ENCODE measurements at regions not wholly inside any gene's neighbourhood (a gene's known extent, or its start where the extent isn't known, plus 50 kb on each side); places are given as distances from the start of the nearest gene placed in this dataset.

- peaks cover 0 to 1% of the 10 kb centered on the region in 2 donors for H3K9me3 Mint-ChIP-seq
- DNase-seq (no peak), ATAC-seq (replicated peaks in 1 of 2) (no peak)
- peaks cover 8% of the 10 kb centered on the region for H3K27me3 Mint-ChIP-seq (ENCODE audit: low read depth)
- H3K36me3 Mint-ChIP-seq (ENCODE audit: insufficient read depth in 2 of 2), result no peaks in the 10 kb centered on the region
- no peak overlapping the region for H3K4me3 Mint-ChIP-seq
- H3K4me1 Mint-ChIP-seq (ENCODE audit: low read depth), result no peaks in the 10 kb centered on the region
- no peak overlapping the region for H3K27ac Mint-ChIP-seq
Observed at GRCh38 chr16:87176735-87177134, 140.5 kb downstream of the C16orf95 start.

DNA sequence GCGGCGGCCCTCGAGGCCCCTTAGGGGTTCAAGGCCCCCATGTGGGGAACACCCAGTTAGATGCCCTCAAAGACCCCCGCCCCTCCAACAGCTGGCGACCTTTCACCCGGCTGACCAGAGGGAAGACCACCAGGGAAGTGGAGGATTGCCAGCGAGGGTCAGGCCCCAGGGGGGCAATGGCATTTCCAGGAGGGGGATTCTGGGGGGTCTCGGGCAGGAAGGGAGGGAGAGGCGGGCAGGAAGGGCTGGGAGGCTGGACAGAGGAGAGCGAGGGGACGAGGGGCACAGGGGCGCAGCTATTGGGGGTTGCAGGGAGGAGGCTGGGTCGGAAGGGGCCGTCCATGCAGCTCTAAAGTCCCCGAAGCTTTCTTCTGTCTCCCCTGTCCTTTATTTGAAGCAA lies 139.5 kb downstream of the C16orf95 start:
- Mint-ChIP-seq H3K27ac (no peak overlapping the region), H3K4me1 (ENCODE audit: low read depth) (no peaks in the 10 kb centered on the region), H3K4me3 (no peak overlapping the region), H3K36me3 (ENCODE audit: insufficient read depth in 2 of 2) (no peaks in the 10 kb centered on the region), H3K27me3 (ENCODE audit: low read depth) (peaks cover 8% of the 10 kb centered on the region), H3K9me3 (no peaks in the 10 kb centered on the region)
- DNase-seq, result no peak
- no peak for ATAC-seq (replicated peaks in 1 of 2)

DNA sequence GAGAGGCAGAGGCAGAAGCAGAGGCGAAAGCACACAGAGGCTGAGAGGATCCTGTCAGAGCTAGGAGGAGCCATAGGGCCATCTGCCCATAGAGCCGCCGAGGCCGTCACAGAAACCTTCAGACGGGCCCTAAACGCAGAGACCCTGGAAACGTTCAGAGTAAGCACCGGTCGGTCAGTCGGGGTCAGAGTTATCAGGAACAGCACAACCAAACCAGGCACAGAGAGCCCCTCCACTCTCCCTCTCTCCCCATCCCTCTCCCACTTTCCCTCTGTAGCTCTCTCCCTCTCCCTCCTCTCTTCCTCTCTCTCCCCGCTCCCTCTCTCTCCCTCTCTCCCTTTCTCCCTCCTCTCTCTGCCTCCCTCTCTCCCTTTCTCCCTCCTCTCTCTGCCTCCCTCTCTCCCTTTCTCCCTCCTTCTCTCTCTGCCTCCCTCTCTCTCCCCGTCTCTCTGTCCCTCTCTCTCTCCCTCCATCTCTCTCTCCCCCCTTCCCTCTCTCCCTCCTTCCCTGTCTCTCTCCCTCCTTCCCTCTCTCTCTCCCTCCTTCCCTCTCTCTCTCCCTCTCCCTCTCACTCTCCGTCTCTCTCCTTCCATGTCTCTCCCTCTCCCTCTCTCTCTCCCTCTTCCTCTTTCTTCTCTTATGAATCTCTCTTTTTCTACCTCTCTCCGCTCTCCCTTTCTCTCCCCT lies 138.9 kb downstream of the C16orf95 start:
- ATAC-seq (replicated peaks in 1 of 2), result no peak
- no peak overlapping the region for H3K27ac Mint-ChIP-seq
- H3K4me1 Mint-ChIP-seq (ENCODE audit: low read depth), result no peaks in the 10 kb centered on the region
- no peak overlapping the region for H3K4me3 Mint-ChIP-seq
- no peaks in the 10 kb centered on the region for H3K36me3 Mint-ChIP-seq (ENCODE audit: insufficient read depth in 2 of 2)
- no peak for DNase-seq
- no peaks in the 10 kb centered on the region for H3K9me3 Mint-ChIP-seq
- peaks cover 8% of the 10 kb centered on the region for H3K27me3 Mint-ChIP-seq (ENCODE audit: low read depth)

DNA sequence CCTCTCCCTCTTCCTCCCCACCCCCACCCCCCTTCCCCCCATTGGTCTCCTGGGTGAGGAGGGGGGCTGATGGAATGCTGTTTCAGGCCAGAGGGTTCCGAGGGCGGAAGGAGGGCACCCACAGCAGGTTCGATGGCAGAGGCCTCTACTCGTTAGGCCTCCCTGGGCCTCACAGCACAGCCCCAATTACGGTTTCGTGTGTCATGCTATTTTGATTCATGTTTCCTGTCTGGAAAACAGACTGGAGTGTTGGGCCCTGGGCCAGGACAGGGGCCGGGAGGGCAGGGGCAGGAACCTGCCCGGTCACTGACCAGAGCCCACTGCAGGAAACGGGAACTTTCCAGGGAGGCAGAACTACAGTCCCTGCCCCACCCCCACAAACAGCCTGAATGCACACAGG lies 138.2 kb downstream of the C16orf95 start:
- DNase-seq (no peak), ATAC-seq (replicated peaks in 1 of 2) (no peak)
- H3K27me3 Mint-ChIP-seq (ENCODE audit: low read depth), result peaks cover 8% of the 10 kb centered on the region
- no peaks in the 10 kb centered on the region for H3K4me1 Mint-ChIP-seq (ENCODE audit: low read depth)
- no peaks in the 10 kb centered on the region for H3K36me3 Mint-ChIP-seq (ENCODE audit: insufficient read depth in 2 of 2)
- no peaks in the 10 kb centered on the region for H3K9me3 Mint-ChIP-seq
- H3K27ac Mint-ChIP-seq, result no peak overlapping the region
- no peak overlapping the region for H3K4me3 Mint-ChIP-seq

DNA sequence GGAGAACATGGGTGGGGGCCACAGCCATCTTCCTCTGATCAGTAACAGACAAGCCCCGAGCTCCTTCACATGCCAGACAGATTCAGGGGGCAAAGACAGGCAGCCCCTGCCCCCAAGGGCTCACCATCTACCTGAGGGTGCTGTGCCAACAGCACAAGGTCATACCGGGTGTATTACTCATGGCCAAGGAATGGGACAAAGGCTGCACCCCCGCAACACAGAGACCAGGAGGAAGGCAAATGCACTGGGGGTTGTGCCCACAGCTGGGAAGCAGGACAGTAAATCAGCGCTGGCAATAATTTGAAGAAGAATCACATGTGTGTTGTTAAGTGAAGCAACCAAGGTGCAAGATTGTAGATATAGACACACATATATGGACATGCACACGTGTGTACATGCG lies 137.1 kb downstream of the C16orf95 start:
- H3K4me3 Mint-ChIP-seq, result no peak overlapping the region
- H3K9me3 Mint-ChIP-seq, result no peaks in the 10 kb centered on the region
- H3K4me1 Mint-ChIP-seq (ENCODE audit: low read depth), result no peaks in the 10 kb centered on the region
- H3K36me3 Mint-ChIP-seq (ENCODE audit: insufficient read depth in 2 of 2), result no peaks in the 10 kb centered on the region
- DNase-seq, result no peak
- peaks cover 8% of the 10 kb centered on the region for H3K27me3 Mint-ChIP-seq (ENCODE audit: low read depth)
- no peak for ATAC-seq (replicated peaks in 1 of 2)
- no peak overlapping the region for H3K27ac Mint-ChIP-seq

- Mint-ChIP-seq H3K4me3 (no peak overlapping the region), H3K27me3 (ENCODE audit: low read depth) (peaks cover 8% of the 10 kb centered on the region), H3K4me1 (ENCODE audit: low read depth) (no peaks in the 10 kb centered on the region), H3K9me3 (peaks cover 10% of the 10 kb centered on the region in 2 donors), H3K27ac (no peak overlapping the region), H3K36me3 (ENCODE audit: insufficient read depth in 2 of 2) (peaks cover 4 to 5% of the 10 kb centered on the region in 2 donors)
- ATAC-seq (replicated peaks in 1 of 2) (no peak), DNase-seq (no peak)
Observed at GRCh38 chr16:87182759-87183158, 134.4 kb downstream of the C16orf95 start.

DNA sequence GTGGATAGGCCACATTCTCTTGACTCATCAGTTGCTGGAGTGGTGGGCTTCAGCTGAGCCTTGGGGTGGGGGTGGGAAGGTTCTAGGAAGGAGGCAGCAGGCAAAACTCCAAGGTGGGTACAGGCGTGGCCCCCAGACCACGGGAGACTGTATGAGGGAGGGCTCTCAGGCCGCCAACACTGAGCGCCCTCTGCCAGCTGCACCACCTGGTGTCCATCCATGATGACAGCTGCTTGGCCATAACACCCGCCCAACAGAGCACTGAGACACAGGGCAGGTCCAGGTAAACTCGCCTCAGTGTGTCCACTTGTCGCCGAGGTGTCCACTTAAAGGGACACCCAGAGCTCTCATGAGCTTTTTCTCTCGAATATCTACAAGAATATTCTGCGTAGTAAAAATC lies 133.5 kb downstream of the C16orf95 start:
- Mint-ChIP-seq H3K27me3 (ENCODE audit: low read depth) (peaks cover 2% of the 10 kb centered on the region), H3K27ac (no peak overlapping the region), H3K9me3 (peaks cover 14 to 16% of the 10 kb centered on the region in 2 donors), H3K4me1 (ENCODE audit: low read depth) (no peaks in the 10 kb centered on the region), H3K4me3 (no peak overlapping the region), H3K36me3 (ENCODE audit: insufficient read depth in 2 of 2) (peaks cover 4 to 5% of the 10 kb centered on the region in 2 donors)
- no peak for DNase-seq
- ATAC-seq (replicated peaks in 1 of 2), result no peak

GRCh38 chr16:87185308-87185707 lies 131.9 kb downstream of the C16orf95 start:
- H3K4me1 Mint-ChIP-seq (ENCODE audit: low read depth), result no peaks in the 10 kb centered on the region
- no peaks in the 10 kb centered on the region for H3K27me3 Mint-ChIP-seq (ENCODE audit: low read depth)
- H3K4me3 Mint-ChIP-seq, result no peak overlapping the region
- DNase-seq (no peak), ATAC-seq (replicated peaks in 1 of 2) (no peak)
- H3K36me3 Mint-ChIP-seq (ENCODE audit: insufficient read depth in 2 of 2), result peaks cover 5 to 6% of the 10 kb centered on the region in 2 donors
- H3K27ac Mint-ChIP-seq, result no peak overlapping the region
- peaks cover 14 to 16% of the 10 kb centered on the region in 2 donors for H3K9me3 Mint-ChIP-seq

- no peak overlapping the region for H3K27ac Mint-ChIP-seq
- no peaks in the 10 kb centered on the region for H3K4me1 Mint-ChIP-seq (ENCODE audit: low read depth)
- peaks cover 5 to 6% of the 10 kb centered on the region in 2 donors for H3K36me3 Mint-ChIP-seq (ENCODE audit: insufficient read depth in 2 of 2)
- H3K9me3 Mint-ChIP-seq, result peaks cover 16% of the 10 kb centered on the region in 2 donors
- ATAC-seq (replicated peaks in 1 of 2) (no peak), DNase-seq (no peak)
- H3K27me3 Mint-ChIP-seq (ENCODE audit: low read depth), result no peaks in the 10 kb centered on the region
- H3K4me3 Mint-ChIP-seq, result no peak overlapping the region
Observed at GRCh38 chr16:87185983-87186382, 131.2 kb downstream of the C16orf95 start.

DNA sequence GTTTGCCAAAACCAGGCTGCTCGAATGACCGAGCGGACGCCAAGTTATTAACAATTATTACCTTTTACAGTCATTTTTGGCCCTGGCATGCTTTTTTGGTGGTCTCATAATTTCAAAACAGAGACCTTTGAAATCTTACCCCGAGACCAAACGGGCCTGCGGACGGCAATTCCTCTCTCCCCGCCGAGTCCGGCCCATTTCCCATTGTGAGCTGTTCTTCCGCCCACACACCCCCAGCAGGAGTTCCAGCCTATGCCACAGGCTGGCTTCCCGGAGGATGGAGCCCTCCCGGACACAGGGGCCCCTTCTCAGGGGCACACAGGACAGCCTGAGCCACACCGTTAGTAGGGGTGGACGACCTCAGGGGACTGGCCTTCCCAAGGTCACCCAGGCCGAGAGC lies 130.7 kb downstream of the C16orf95 start:
- no peak for ATAC-seq (replicated peaks in 1 of 2)
- Mint-ChIP-seq H3K4me1 (ENCODE audit: low read depth) (no peaks in the 10 kb centered on the region), H3K36me3 (ENCODE audit: insufficient read depth in 2 of 2) (peaks cover 5 to 6% of the 10 kb centered on the region in 2 donors), H3K27me3 (ENCODE audit: low read depth) (no peaks in the 10 kb centered on the region), H3K27ac (no peak overlapping the region), H3K4me3 (no peak overlapping the region), H3K9me3 (peaks cover 16% of the 10 kb centered on the region in 2 donors)
- DNase-seq, result no peak

- H3K36me3 Mint-ChIP-seq (ENCODE audit: insufficient read depth in 2 of 2), result peaks cover 5 to 6% of the 10 kb centered on the region in 2 donors
- H3K9me3 Mint-ChIP-seq, result peaks cover 16% of the 10 kb centered on the region in 2 donors
- no peak for ATAC-seq (replicated peaks in 1 of 2)
- H3K27ac Mint-ChIP-seq, result no peak overlapping the region
- no peak overlapping the region for H3K4me3 Mint-ChIP-seq
- DNase-seq, result no peak
- no peaks in the 10 kb centered on the region for H3K27me3 Mint-ChIP-seq (ENCODE audit: low read depth)
- H3K4me1 Mint-ChIP-seq (ENCODE audit: low read depth), result no peaks in the 10 kb centered on the region
Observed at GRCh38 chr16:87186876-87187533, 130.2 kb downstream of the C16orf95 start.

DNA sequence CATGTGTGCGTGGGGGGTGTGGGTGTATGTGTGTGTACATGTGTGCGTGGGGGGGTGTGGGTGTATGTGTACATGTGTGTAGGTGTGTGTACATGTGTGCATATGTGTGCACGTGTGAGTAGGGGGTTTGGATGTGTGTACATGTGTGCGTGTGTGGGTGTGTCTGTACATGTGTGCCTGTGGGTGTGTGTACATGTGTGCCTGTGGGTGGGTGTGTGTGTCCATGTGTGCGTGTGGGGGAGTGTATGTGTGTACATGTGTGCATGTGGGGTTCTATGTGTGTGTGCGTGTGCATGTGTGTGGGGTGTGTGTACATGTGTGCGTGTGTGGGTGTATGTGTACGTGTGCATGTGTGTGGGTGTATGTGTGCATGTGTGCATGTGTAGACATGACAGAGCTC lies 129.1 kb downstream of the C16orf95 start:
- Mint-ChIP-seq H3K27me3 (ENCODE audit: low read depth) (no peaks in the 10 kb centered on the region), H3K4me3 (no peak overlapping the region), H3K9me3 (peaks cover 16% of the 10 kb centered on the region in 2 donors), H3K27ac (no peak overlapping the region), H3K36me3 (ENCODE audit: insufficient read depth in 2 of 2) (peaks cover 5 to 6% of the 10 kb centered on the region in 2 donors), H3K4me1 (ENCODE audit: low read depth) (no peaks in the 10 kb centered on the region)
- DNase-seq (no peak), ATAC-seq (replicated peaks in 1 of 2) (no peak)

GRCh38 chr16:87189426-87189825 lies 127.8 kb downstream of the C16orf95 start:
- no peak for DNase-seq
- no peaks in the 10 kb centered on the region for H3K4me1 Mint-ChIP-seq (ENCODE audit: low read depth)
- no peak overlapping the region for H3K4me3 Mint-ChIP-seq
- no peak overlapping the region for H3K27ac Mint-ChIP-seq
- peaks cover 5 to 6% of the 10 kb centered on the region in 2 donors for H3K36me3 Mint-ChIP-seq (ENCODE audit: insufficient read depth in 2 of 2)
- H3K9me3 Mint-ChIP-seq, result peaks cover 16% of the 10 kb centered on the region in 2 donors
- H3K27me3 Mint-ChIP-seq (ENCODE audit: low read depth), result no peaks in the 10 kb centered on the region
- ATAC-seq (replicated peaks in 1 of 2), result no peak

All from activated T-cell treated with anti-CD3 and anti-CD28 coated beads, Interleukin-2, amount 50 U/mL, for 72 hours (primary cell).